ENCODE measurements at regions not wholly inside any gene's neighbourhood (a gene's known extent, or its start where the extent isn't known, plus 50 kb on each side); places are given as distances from the start of the nearest gene placed in this dataset.

GRCh38 chr10:113436851-113437250 lies 116.0 kb upstream of the HABP2 start:
- no peak overlapping the region for H3K27ac ChIP-seq
- no peaks in the 10 kb centered on the region for H3K9me2 ChIP-seq (ENCODE audit: insufficient read depth)
- no peak for DNase-seq
- no TSS peak for BruUV-seq (replicated peaks)
- intact Hi-C loops (cut with micrococcal nuclease; ENCODE audit: unreplicated experiment) = no loop called here
- H3K9me3 ChIP-seq (ENCODE audit: insufficient read depth, low read depth) = no peaks in the 10 kb centered on the region
- ChIA-PET POLR2A (ENCODE audit: unreplicated experiment) (no interaction called here), CTCF (no interaction called here)
- no peaks in the 10 kb centered on the region for H3F3A ChIP-seq (ENCODE audit: insufficient read depth, low read depth)
- no peak overlapping the region for H3K4me3 ChIP-seq
- no peaks in the 10 kb centered on the region for H3K36me3 ChIP-seq (ENCODE audit: low read depth)
- no peaks in the 10 kb centered on the region for H4K20me1 ChIP-seq (ENCODE audit: insufficient read depth)
- H3K4me1 ChIP-seq (replicated peaks; ENCODE audit: insufficient read depth) = no peaks in the 10 kb centered on the region
- no peaks in the 10 kb centered on the region for H3K79me2 ChIP-seq (ENCODE audit: low read depth)
- no peaks in the 10 kb centered on the region for H3K27me3 ChIP-seq (ENCODE audit: insufficient read depth, low read depth)
- no peak overlapping the region for H3K4me2 ChIP-seq
- TF ChIP-seq, protein P1, sequence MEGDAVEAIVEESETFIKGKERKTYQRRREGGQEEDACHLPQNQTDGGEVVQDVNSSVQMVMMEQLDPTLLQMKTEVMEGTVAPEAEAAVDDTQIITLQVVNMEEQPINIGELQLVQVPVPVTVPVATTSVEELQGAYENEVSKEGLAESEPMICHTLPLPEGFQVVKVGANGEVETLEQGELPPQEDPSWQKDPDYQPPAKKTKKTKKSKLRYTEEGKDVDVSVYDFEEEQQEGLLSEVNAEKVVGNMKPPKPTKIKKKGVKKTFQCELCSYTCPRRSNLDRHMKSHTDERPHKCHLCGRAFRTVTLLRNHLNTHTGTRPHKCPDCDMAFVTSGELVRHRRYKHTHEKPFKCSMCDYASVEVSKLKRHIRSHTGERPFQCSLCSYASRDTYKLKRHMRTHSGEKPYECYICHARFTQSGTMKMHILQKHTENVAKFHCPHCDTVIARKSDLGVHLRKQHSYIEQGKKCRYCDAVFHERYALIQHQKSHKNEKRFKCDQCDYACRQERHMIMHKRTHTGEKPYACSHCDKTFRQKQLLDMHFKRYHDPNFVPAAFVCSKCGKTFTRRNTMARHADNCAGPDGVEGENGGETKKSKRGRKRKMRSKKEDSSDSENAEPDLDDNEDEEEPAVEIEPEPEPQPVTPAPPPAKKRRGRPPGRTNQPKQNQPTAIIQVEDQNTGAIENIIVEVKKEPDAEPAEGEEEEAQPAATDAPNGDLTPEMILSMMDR (conservative IDR thresholded peaks at IDR 0.05) = no peak
- no peak for TF ChIP-seq EZH2 (IDR thresholded peaks at IDR 0.05; ENCODE audit: low read depth)
- H2AFZ ChIP-seq = no peak overlapping the region

GRCh38 chr10:113438652-113439051 lies 114.2 kb upstream of the HABP2 start:
- Histone ChIP-seq H3K9me2 (ENCODE audit: insufficient read depth) (no peaks in the 10 kb centered on the region), H3K27ac (no peak overlapping the region), H2AFZ (no peak overlapping the region), H3K4me1 (replicated peaks; ENCODE audit: insufficient read depth) (no peaks in the 10 kb centered on the region), H3K4me3 (no peak overlapping the region), H3K27me3 (ENCODE audit: insufficient read depth, low read depth) (no peaks in the 10 kb centered on the region), H4K20me1 (ENCODE audit: insufficient read depth) (no peaks in the 10 kb centered on the region), H3K36me3 (ENCODE audit: low read depth) (no peaks in the 10 kb centered on the region), H3K79me2 (ENCODE audit: low read depth) (no peaks in the 10 kb centered on the region), H3K9me3 (ENCODE audit: insufficient read depth, low read depth) (no peaks in the 10 kb centered on the region), H3F3A (ENCODE audit: insufficient read depth, low read depth) (no peaks in the 10 kb centered on the region), H3K4me2 (no peak overlapping the region)
- no TSS peak for BruUV-seq (replicated peaks)
- intact Hi-C loops (cut with micrococcal nuclease; ENCODE audit: unreplicated experiment) = no loop called here
- no peak for DNase-seq
- TF ChIP-seq, protein P1 (conservative IDR thresholded peaks at IDR 0.05) = no peak
- no peak for TF ChIP-seq EZH2 (IDR thresholded peaks at IDR 0.05; ENCODE audit: low read depth)
- ChIA-PET POLR2A (ENCODE audit: unreplicated experiment) (no interaction called here), CTCF (no interaction called here)

- H3K27ac ChIP-seq = no peak overlapping the region
- H3K4me1 ChIP-seq (replicated peaks; ENCODE audit: insufficient read depth) = no peaks in the 10 kb centered on the region
- CTCF ChIA-PET = no interaction called here
- H4K20me1 ChIP-seq (ENCODE audit: insufficient read depth) = no peaks in the 10 kb centered on the region
- intact Hi-C loops (cut with micrococcal nuclease; ENCODE audit: unreplicated experiment) = no loop called here
- H2AFZ ChIP-seq = no peak overlapping the region
- H3K27me3 ChIP-seq (ENCODE audit: insufficient read depth, low read depth) = no peaks in the 10 kb centered on the region
- no peak for TF ChIP-seq EZH2 (IDR thresholded peaks at IDR 0.05; ENCODE audit: low read depth)
- TF ChIP-seq, protein P1 (conservative IDR thresholded peaks at IDR 0.05) = no peak
- POLR2A ChIA-PET (ENCODE audit: unreplicated experiment) = no interaction called here
- H3K4me3 ChIP-seq = no peak overlapping the region
- no peak for DNase-seq
- no peaks in the 10 kb centered on the region for H3K79me2 ChIP-seq (ENCODE audit: low read depth)
- no peaks in the 10 kb centered on the region for H3F3A ChIP-seq (ENCODE audit: insufficient read depth, low read depth)
- H3K9me2 ChIP-seq (ENCODE audit: insufficient read depth) = no peaks in the 10 kb centered on the region
- no peaks in the 10 kb centered on the region for H3K36me3 ChIP-seq (ENCODE audit: low read depth)
- BruUV-seq (replicated peaks) = no TSS peak
- H3K4me2 ChIP-seq = no peak overlapping the region
- no peaks in the 10 kb centered on the region for H3K9me3 ChIP-seq (ENCODE audit: insufficient read depth, low read depth)
Observed at GRCh38 chr10:113441220-113441619, 111.6 kb upstream of the HABP2 start.

Data from PC-9 (cell line).